Hepatocyte (in vitro differentiated cells): ENCODE measurements at regions not wholly inside any gene's neighbourhood (a gene's known extent, or its start where the extent isn't known, plus 50 kb on each side); places are given as distances from the start of the nearest gene placed in this dataset.

Source experiments
- DNase-seq: peaks from one replicate; pipeline ENCODE4 v3.0.0-alpha.2; 2016; ENCODE audit warnings: low spot score
- H2AFZ ChIP-seq: fragments of 200-600 bp; sonication (generic); 2 replicates; pipeline ENCODE4 v1.6.0; 2016; ENCODE audit warnings: antibody characterized with exemption, mild to moderate bottlenecking
- H3K27ac ChIP-seq: fragments of 200-600 bp; sonication (generic); 2 replicates; pipeline ENCODE4 v1.5.1; 2016; ENCODE audit warnings: mild to moderate bottlenecking
- H3K27me3 ChIP-seq: fragments of 200-600 bp; sonication (generic); 2 replicates; pipeline ENCODE4 v1.6.1; 2016
- H3K36me3 ChIP-seq: fragments of 200-600 bp; sonication (generic); replicated peaks from 2 replicates; pipeline ENCODE4 v1.5.1; 2016; ENCODE audit warnings: low read depth; ENCODE audit not compliant: insufficient read depth
- H3K4me1 ChIP-seq: fragments of 200-600 bp; sonication (generic); 2 replicates; pipeline ENCODE4 v1.5.1; 2016; ENCODE audit warnings: mild to moderate bottlenecking, moderate library complexity; ENCODE audit not compliant: insufficient read depth
- H3K4me2 ChIP-seq: fragments of 200-600 bp; sonication (generic); 2 replicates; pipeline ENCODE4 v1.6.0; 2016
- H3K4me3 ChIP-seq: fragments of 200-600 bp; sonication (generic); 2 replicates; pipeline ENCODE4 v1.5.1; 2016; ENCODE audit warnings: mild to moderate bottlenecking
- H3K79me2 ChIP-seq: fragments of 200-600 bp; sonication (generic); 2 replicates; pipeline ENCODE4 v1.6.0; 2017; ENCODE audit warnings: mild to moderate bottlenecking
- H3K9me2 ChIP-seq: fragments of 200-600 bp; sonication (generic); replicated peaks from 2 replicates; pipeline ENCODE4 v1.6.0; 2017; ENCODE audit warnings: mild to moderate bottlenecking; ENCODE audit not compliant: insufficient read depth
- H3K9me3 ChIP-seq: fragments of 200-600 bp; sonication (generic); 2 replicates; pipeline ENCODE4 v1.5.1; 2016; ENCODE audit warnings: low read depth, mild to moderate bottlenecking
- H4K20me1 ChIP-seq: fragments of 200-600 bp; sonication (generic); 2 replicates; pipeline ENCODE4 v1.6.0; 2016; ENCODE audit warnings: mild to moderate bottlenecking; ENCODE audit not compliant: insufficient read depth, poor library complexity, severe bottlenecking
- EZH2 ChIP-seq: fragments of 200-600 bp; sonication (generic); IDR thresholded peaks from 2 replicates; pipeline ENCODE4 v1.6.1; 2016; ENCODE audit warnings: antibody characterized with exemption, mild to moderate bottlenecking, borderline replicate concordance
- EZH2phosphoT487 ChIP-seq: fragments of 200-600 bp; sonication (generic); IDR thresholded peaks from one replicate; pipeline ENCODE4 v1.6.1; 2018; ENCODE audit warnings: antibody characterized with exemption, mild to moderate bottlenecking, low read depth, moderate library complexity; ENCODE audit not compliant: unreplicated experiment, severe bottlenecking
- WGBS: methylation state at CpG from one replicate; pipeline ENCODE4 v1.1.6; 2016; ENCODE audit warnings: low lambda C conversion rate; ENCODE audit errors: missing lambda C conversion rate; 5-methylcytosine and 5-hydroxymethylcytosine counted together
- TF ChIP-seq, protein P1 (sequence below): fragments of 200-600 bp; sonication (generic); IDR thresholded peaks from 2 replicates; pipeline ENCODE4 v1.5.1; 2016; ENCODE audit warnings: antibody characterized with exemption, mild to moderate bottlenecking; ENCODE audit not compliant: poor library complexity

- H3K9me2 ChIP-seq, result no peaks in the 10 kb centered on the region
- H3K4me1 ChIP-seq, result no peaks in the 10 kb centered on the region
- no peak overlapping the region for H3K4me3 ChIP-seq
- no peak overlapping the region for H3K27ac ChIP-seq
- no peaks in the 10 kb centered on the region for H4K20me1 ChIP-seq
- no peak overlapping the region for H3K4me2 ChIP-seq
- no peaks in the 10 kb centered on the region for H3K36me3 ChIP-seq
- no peak overlapping the region for H2AFZ ChIP-seq
- H3K9me3 ChIP-seq, result no peaks in the 10 kb centered on the region
- DNase-seq, result no peak
- no peaks in the 10 kb centered on the region for H3K27me3 ChIP-seq
- no peaks in the 10 kb centered on the region for H3K79me2 ChIP-seq
- TF ChIP-seq EZH2 (no peak), EZH2phosphoT487 (no peak)
- TF ChIP-seq, protein P1, sequence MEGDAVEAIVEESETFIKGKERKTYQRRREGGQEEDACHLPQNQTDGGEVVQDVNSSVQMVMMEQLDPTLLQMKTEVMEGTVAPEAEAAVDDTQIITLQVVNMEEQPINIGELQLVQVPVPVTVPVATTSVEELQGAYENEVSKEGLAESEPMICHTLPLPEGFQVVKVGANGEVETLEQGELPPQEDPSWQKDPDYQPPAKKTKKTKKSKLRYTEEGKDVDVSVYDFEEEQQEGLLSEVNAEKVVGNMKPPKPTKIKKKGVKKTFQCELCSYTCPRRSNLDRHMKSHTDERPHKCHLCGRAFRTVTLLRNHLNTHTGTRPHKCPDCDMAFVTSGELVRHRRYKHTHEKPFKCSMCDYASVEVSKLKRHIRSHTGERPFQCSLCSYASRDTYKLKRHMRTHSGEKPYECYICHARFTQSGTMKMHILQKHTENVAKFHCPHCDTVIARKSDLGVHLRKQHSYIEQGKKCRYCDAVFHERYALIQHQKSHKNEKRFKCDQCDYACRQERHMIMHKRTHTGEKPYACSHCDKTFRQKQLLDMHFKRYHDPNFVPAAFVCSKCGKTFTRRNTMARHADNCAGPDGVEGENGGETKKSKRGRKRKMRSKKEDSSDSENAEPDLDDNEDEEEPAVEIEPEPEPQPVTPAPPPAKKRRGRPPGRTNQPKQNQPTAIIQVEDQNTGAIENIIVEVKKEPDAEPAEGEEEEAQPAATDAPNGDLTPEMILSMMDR, result no peak
- WGBS, result 83% methylated on average over 1 of the region's 1 CpG
Observed at GRCh38 chr2:48854681-48855080, 99.2 kb upstream of the LHCGR start.

- Histone ChIP-seq H3K4me2 (no peak overlapping the region), H3K79me2 (no peaks in the 10 kb centered on the region), H3K36me3 (no peaks in the 10 kb centered on the region), H3K9me2 (no peaks in the 10 kb centered on the region), H3K4me3 (no peak overlapping the region), H2AFZ (no peak overlapping the region), H3K27me3 (no peaks in the 10 kb centered on the region), H3K9me3 (no peaks in the 10 kb centered on the region), H3K4me1 (no peaks in the 10 kb centered on the region), H3K27ac (no peak overlapping the region), H4K20me1 (no peaks in the 10 kb centered on the region)
- 86% methylated on average over 1 of the region's 1 CpG for WGBS
- TF ChIP-seq EZH2, result no peak
- no peak for TF ChIP-seq EZH2phosphoT487
- TF ChIP-seq, protein P1, result no peak
- no peak for DNase-seq
Observed at GRCh38 chr2:48852938-48853337, 97.4 kb upstream of the LHCGR start.

DNA sequence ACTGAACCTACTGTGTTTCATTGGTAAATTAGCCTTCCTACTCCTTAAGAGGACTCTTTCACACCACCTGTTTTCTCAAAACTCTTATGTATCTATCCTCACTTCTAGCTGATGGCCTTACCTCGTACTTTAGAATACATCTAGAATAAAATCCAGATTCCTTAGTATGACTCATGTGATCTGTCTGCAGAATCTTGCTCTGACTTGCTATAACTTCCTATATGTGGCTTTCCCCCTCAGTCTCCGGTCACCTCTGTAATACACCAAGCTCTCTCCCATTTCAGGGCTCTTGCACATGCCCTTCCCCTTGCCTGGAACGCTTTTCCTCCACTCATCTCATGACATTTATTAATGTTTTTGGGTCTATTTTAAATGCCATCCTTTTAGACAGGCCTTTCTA lies 95.6 kb upstream of the LHCGR start:
- no peaks in the 10 kb centered on the region for H3K36me3 ChIP-seq
- H2AFZ ChIP-seq, result no peak overlapping the region
- no peaks in the 10 kb centered on the region for H3K79me2 ChIP-seq
- DNase-seq, result no peak
- H3K4me1 ChIP-seq, result no peaks in the 10 kb centered on the region
- no peak for TF ChIP-seq EZH2
- TF ChIP-seq EZH2phosphoT487, result no peak
- TF ChIP-seq, protein P1, result no peak
- no peak overlapping the region for H3K27ac ChIP-seq
- H3K4me2 ChIP-seq, result no peak overlapping the region
- no peaks in the 10 kb centered on the region for H3K27me3 ChIP-seq
- no peaks in the 10 kb centered on the region for H4K20me1 ChIP-seq
- H3K9me3 ChIP-seq, result no peaks in the 10 kb centered on the region
- H3K4me3 ChIP-seq, result no peak overlapping the region
- WGBS, result 86% methylated on average over 3 of the region's 3 CpGs
- no peaks in the 10 kb centered on the region for H3K9me2 ChIP-seq

DNA sequence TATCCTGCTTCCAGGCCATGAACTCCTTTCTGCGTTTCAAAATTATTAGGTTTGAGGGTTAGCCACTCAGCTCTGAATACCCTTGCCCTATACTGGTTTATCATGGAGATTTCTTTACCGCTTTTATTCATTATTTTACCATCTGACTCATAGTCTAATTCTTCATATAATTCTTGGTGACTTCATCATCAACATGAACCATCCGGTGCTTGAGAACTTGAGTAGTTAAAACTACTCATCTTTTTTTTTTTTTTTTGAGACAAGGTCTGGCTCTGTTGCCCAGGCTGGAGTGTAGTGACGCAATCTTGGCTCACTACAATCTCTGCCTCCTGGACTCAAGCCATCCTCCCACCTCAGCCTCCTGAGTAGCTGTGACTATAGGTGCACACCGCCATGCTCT lies 94.2 kb upstream of the LHCGR start:
- DNase-seq, result no peak
- Histone ChIP-seq H3K27ac (no peak overlapping the region), H3K4me3 (no peak overlapping the region), H3K9me2 (no peaks in the 10 kb centered on the region), H3K4me1 (no peaks in the 10 kb centered on the region), H3K79me2 (no peaks in the 10 kb centered on the region), H3K9me3 (no peaks in the 10 kb centered on the region), H3K4me2 (no peak overlapping the region), H3K27me3 (no peaks in the 10 kb centered on the region), H2AFZ (no peak overlapping the region), H3K36me3 (no peaks in the 10 kb centered on the region), H4K20me1 (no peaks in the 10 kb centered on the region)
- no peak for TF ChIP-seq EZH2phosphoT487
- TF ChIP-seq EZH2, result no peak
- TF ChIP-seq, protein P1, result no peak
- 87% methylated on average over 5 of the region's 5 CpGs for WGBS
